WTC11 (cell line): ENCODE measurements at regions not wholly inside any gene's neighbourhood (a gene's known extent, or its start where the extent isn't known, plus 50 kb on each side); places are given as distances from the start of the nearest gene placed in this dataset.

Experiments
- NFYB ChIP-seq: sonication (generic); formaldehyde crosslinking; conservative IDR thresholded peaks from 2 replicates; pipeline ENCODE4 v1.8.0; 2022; ENCODE audit warnings: low read depth, missing genetic modification reagents
- TF ChIP-seq, protein P1 (sequence below): fragments of 200-600 bp; IDR thresholded peaks from 2 replicates; pipeline ENCODE4 v1.8.0; 2022; ENCODE audit warnings: antibody characterized with exemption

DNA sequence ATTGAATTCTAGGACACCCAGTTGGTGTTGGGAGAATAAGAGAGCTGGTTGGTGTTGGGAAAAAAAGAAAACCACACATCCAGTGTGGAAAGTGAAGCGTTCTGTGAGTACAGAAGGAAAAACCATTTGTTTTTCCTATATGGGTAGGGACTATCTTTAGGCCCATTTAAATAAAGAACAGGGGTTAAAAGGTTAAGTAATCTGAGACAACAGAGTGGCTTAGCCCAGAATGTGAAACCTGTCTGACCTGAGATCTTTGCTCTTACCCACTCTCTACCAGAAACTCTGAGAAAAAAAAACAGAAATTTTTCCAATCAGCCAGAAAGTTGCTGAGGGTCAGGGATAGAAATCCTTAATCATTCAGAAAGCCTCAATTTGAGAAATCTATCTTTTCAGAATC is 59.8 kb upstream of the LRRC55 start:
- TF ChIP-seq, protein P1, sequence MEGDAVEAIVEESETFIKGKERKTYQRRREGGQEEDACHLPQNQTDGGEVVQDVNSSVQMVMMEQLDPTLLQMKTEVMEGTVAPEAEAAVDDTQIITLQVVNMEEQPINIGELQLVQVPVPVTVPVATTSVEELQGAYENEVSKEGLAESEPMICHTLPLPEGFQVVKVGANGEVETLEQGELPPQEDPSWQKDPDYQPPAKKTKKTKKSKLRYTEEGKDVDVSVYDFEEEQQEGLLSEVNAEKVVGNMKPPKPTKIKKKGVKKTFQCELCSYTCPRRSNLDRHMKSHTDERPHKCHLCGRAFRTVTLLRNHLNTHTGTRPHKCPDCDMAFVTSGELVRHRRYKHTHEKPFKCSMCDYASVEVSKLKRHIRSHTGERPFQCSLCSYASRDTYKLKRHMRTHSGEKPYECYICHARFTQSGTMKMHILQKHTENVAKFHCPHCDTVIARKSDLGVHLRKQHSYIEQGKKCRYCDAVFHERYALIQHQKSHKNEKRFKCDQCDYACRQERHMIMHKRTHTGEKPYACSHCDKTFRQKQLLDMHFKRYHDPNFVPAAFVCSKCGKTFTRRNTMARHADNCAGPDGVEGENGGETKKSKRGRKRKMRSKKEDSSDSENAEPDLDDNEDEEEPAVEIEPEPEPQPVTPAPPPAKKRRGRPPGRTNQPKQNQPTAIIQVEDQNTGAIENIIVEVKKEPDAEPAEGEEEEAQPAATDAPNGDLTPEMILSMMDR, result no peak
- TF ChIP-seq NFYB (CRISPR knock-in tag), result no peak
